NB4 (cell line): ENCODE measurements at regions not wholly inside any gene's neighbourhood (a gene's known extent, or its start where the extent isn't known, plus 50 kb on each side); places are given as distances from the start of the nearest gene placed in this dataset.
"Not testable (repeated sequence)": the region's sequence is repeated elsewhere in the genome, so short reads cannot be mapped to it uniquely, and the experiment has no call there.

Source experiments
- DNase-seq: peaks from one replicate; pipeline ENCODE4 v3.0.0; 2010; ENCODE audit warnings: low read depth
- H3K4me3 ChIP-seq: one replicate; pipeline ENCODE4 v1.5.1; 2011; ENCODE audit warnings: mild to moderate bottlenecking, low read depth, low read length, moderate library complexity
- MAX ChIP-seq: IDR thresholded peaks from 2 replicates; pipeline ENCODE4 v1.6.1; 2011; ENCODE audit warnings: low read depth, low read length
- POLR2A ChIP-seq: IDR thresholded peaks from 2 replicates; pipeline ENCODE4 v1.6.1; 2011; ENCODE audit warnings: mild to moderate bottlenecking; ENCODE audit not compliant: insufficient read length; ENCODE audit errors: extremely low read depth

- not testable (repeated sequence) for H3K4me3 ChIP-seq, DNase-seq
Observed at GRCh38 chr9:62830829-62831459, 1641.1 kb downstream of the SPATA31A7 start.

DNA sequence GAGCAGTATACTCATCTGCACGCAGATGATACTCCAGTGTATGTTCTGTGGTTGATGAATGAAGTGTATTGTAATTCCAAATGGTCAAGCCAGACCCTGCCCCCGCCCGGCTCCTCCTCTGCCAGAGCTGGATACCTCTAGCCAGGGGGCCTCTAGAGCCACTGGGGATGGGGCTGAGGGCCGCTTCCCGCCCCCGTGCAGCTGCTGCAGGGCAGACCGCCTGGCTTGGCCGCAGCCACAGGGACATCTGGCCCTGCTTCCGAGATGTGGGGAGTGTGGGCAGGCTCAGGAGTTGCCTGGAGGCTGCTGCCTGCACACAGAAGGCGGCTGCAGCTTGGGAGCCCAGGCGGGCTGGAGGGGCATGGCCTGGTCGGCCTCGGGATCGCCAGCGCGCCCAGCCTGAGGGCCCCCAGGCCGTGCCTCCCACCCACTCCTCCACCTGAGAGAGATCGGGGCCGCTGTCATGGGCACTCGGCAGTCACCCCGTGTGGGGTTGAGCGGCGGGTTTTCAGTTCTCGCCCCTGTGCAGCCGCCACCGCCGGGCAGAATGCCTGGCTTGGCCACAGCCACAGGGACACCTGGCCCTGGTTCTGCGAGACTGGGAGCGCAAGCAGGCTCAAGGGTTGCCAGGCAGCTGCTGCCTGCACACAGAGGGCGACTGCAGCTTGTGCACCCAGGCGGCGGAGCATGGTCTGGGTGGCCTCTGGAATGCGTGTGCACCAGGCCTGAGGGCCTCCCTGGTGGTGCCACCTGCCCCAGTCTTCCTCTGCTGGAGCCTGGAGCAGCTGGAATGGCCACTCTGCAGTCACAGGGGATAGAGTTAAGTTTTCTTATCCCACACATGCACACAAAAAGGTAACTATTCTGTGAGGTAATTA is 1643.7 kb downstream of the SPATA31A7 start:
- DNase-seq, H3K4me3 ChIP-seq: not testable (repeated sequence)

DNA sequence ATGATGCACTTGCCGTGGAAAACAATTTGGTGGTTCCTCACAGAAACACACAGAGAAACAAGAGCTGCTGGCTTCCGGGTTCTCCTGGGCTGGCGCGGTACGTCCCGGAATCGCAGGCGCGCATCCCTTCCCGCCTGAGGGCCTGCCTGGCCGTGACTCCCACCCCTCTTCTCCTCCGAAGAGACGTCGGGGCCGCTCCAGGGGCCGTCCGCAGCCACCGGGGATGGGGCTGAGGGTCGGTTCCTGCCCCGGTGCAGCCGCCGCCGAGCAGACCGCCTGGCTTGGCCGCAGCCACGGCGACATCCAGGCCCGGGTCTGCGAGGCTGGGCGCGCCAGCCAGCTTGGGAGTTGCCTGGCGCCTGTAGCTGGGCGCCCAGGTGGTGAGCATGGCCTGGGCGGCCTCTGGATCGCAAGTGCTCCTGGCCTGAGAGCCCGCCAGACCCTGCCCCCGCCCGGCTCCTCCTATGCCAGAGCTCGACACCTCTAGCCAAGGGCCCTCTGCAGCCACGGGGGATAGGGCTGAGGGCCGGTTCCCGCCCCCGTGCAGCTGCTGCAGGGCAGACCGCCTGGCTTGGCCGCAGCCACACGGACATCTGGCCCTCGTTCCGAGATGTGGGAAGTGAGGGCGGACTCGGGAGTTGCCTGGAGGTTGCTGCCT is 1647.5 kb downstream of the SPATA31A7 start:
- peak overlapping the region; percentile 52 for H3K4me3 ChIP-seq
- peak; percentile 64 for DNase-seq

GRCh38 chr9:62838024-62838718 is 1648.3 kb downstream of the SPATA31A7 start:
- H3K4me3 ChIP-seq, result peak overlapping the region; percentile 43
- peak; percentile 96 for DNase-seq
- TF ChIP-seq MAX, result peak; percentile 67; the same call in 1 of the 2 replicates
- TF ChIP-seq POLR2A, result peak; percentile 48

DNA sequence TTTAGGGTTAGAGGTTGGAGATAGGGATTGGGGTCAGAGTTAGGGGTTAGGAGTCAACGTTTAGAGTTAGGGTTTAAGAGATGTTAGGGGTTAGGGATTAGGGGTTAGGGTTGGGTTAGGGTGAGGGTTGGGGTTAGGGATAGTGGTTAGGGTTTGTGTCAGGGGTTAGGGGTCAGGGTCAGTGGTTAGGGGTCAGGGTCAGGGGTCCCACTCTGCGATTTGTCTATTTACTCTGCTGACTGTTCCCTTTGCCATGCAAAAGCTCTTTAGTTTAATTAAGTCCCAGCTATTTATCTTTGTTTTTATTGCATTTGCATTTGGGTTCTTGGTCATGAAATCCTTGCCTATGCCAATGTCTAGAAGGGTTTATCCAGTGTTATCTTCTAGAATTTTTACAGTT is 1649.3 kb downstream of the SPATA31A7 start:
- H3K4me3 ChIP-seq, DNase-seq: not testable (repeated sequence)

DNA sequence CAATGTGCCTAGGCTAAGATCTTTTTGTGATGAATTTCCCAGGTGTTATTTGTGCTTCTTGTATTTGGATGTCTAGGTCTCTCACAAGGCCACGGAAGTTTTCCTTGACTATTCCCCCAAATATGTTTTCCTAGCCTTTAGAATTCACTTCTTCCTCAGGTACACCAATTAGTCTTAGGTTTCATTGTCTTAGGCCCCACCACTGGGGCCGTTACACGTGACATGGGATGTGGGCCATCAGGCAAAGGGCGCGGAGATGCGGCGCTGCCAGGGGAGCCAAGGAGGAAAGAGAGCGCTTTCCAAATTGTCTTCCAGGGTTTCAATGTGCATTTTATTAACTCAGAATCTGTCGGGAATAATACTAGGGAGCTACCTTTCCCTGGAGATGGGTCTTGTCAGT is 1653.3 kb downstream of the SPATA31A7 start:
- DNase-seq, H3K4me3 ChIP-seq: not testable (repeated sequence)

DNA sequence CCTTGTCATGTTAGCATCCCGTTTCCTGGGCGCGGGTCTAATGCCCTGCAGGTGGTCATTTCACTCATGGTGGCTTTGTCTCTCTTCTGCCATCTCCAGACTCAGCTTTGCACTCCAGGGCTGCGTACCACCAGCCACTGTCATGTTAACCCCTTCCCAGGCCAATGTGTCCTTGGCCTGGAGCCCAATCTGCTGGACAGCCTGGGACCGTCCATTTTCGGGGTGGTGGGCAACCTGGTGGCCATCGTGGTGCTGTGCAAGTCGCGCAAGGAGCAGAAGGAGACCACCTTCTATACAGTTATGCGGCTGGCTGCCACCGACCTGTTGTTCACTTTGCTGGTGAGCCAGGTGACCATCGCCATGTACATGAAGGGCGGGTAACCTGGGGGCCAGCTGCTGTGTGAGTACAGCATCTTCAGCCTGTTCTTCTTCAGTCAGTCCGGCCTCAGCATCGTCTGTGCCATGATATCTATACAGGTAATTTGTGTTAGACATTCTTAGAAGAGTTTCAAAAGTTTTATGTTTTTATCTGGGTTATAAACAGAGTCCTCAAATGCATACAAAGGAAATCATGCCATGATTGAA is 1654.0 kb downstream of the SPATA31A7 start:
- not testable (repeated sequence) for DNase-seq, H3K4me3 ChIP-seq

- not testable (repeated sequence) for DNase-seq, H3K4me3 ChIP-seq
Observed at GRCh38 chr9:62844681-62845185, 1654.9 kb downstream of the SPATA31A7 start.

DNA sequence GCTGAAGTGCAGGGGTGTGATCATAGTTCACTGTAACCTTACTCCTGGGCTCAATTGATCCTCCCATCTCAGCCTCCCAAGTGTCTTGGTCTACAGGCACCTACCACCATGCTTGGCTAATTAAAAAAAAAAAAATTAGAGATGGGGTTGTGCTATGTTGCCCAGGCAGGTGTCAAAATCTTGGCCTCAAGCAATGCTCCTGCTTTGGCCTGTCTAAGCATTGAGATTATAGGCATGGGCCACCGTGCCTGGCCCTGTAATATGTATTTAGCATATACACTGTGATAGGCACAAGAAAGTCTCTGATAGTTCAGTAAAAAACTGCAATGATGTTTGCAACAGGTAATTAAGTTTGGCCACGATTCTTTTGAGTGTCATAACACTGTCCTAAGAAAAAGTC is 1658.4 kb downstream of the SPATA31A7 start:
- not testable (repeated sequence) for H3K4me3 ChIP-seq, DNase-seq

GRCh38 chr9:62849991-62850390 is 1660.2 kb downstream of the SPATA31A7 start:
- not testable (repeated sequence) for DNase-seq

DNA sequence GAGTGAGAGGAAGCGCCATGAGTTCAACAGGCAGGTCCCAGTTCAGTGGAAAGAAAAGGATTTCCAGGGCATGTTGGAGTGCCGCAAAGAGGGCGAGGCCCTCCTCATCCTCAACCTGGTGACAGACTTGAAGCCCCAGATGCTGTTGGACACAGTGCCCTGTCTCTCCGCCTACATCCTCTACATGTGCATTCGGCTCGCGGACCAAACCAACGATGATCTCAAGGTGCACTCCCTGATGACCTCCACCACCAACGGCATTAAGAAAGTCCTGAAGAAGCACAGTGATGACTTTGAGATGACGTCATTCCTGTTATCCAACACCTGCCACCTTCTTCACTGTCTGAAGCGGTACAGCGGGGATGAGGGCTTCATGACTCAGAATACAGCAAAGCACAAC is 1667.4 kb downstream of the SPATA31A7 start:
- H3K4me3 ChIP-seq, DNase-seq: not testable (repeated sequence)

More at GRCh38 chr9:62849991-62850390, 1660.2 kb downstream of the SPATA31A7 start:
- H3K4me3 ChIP-seq, result not testable (repeated sequence)

DNA sequence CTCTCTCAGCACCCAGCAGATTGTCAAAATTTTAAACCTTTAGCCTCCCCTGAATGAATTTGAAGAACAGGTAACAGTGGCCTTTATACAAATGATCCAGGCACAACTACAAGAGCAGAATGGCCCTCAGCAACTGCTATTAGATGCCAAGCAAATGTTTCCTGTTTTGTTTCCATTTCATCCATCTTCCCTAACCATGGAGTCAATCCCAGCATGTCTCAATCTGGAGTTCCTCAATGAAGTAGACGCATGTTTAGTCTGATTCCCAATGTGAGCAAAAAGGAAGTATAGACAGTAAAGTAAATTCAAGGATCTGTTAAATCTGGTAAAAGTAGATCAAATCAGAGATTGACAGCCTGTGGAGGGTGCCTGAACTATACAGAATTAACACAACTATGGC is 1668.4 kb downstream of the SPATA31A7 start:
- not testable (repeated sequence) for H3K4me3 ChIP-seq, DNase-seq

GRCh38 chr9:62860939-62861860 is 1671.4 kb downstream of the SPATA31A7 start:
- DNase-seq, H3K4me3 ChIP-seq: not testable (repeated sequence)

- DNase-seq, H3K4me3 ChIP-seq: not testable (repeated sequence)
Observed at GRCh38 chr9:62862180-62862579, 1672.3 kb downstream of the SPATA31A7 start.

DNA sequence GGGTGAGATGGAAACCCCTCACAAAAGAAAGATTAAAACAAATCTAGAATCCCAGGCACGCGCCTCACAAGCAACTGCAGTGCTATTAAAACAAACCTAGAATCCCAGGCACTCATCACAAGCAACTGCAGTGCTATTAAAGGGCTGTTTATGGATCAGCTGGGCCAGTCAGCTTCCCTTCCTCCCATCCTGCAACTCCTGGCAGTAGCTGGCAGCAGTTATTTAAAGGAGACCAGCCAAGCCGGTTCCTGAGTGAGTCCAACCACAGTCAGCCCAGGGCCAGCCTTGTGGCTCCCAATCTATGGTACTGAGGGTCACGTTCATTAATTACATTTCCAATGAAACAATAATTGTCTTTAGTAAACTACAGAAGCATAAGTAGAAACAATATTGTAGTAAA is 1673.5 kb downstream of the SPATA31A7 start:
- H3K4me3 ChIP-seq, DNase-seq: not testable (repeated sequence)

DNA sequence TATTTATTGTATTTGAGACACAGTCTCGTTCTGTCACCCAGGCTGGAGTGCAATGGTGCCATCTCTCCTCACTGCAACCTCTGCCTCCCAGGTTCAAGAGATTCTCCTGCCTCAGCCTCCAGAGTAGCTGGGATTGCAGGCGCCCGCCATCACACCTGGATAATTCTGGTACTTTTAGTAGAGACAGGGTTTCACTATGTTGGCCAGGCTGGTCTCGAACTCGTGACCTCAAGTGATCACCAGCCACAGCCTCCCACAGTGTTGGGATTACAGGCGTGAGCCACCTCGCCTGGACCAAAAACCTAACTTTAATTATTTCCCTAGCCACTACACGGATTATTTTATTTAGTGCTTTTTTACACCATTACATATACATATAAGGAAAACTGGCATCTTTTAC is 1674.0 kb downstream of the SPATA31A7 start:
- not testable (repeated sequence) for DNase-seq, H3K4me3 ChIP-seq
